Pulmonary artery endothelial cell (primary cell): ENCODE measurements at regions not wholly inside any gene's neighbourhood (a gene's known extent, or its start where the extent isn't known, plus 50 kb on each side); places are given as distances from the start of the nearest gene placed in this dataset.

Source experiments
- DNase-seq: peaks from one replicate; pipeline ENCODE4 v3.0.0-alpha.2; 2011; ENCODE audit warnings: low read depth, low spot score

GRCh38 chr10:16352146-16352545 lies 84.7 kb upstream of the PTER start:
- DNase-seq = no peak

- no peak for DNase-seq
Observed at GRCh38 chr10:16360001-16360400, 76.8 kb upstream of the PTER start.

- no peak for DNase-seq
Observed at GRCh38 chr10:16360425-16360824, 76.4 kb upstream of the PTER start.

GRCh38 chr10:16361086-16361485 lies 75.7 kb upstream of the PTER start:
- DNase-seq = no peak

GRCh38 chr10:16363741-16364140 lies 73.1 kb upstream of the PTER start:
- no peak for DNase-seq

- no peak for DNase-seq
Observed at GRCh38 chr10:16367621-16368292, 69.1 kb upstream of the PTER start.

- no peak for DNase-seq
Observed at GRCh38 chr10:16381083-16381482, 55.7 kb upstream of the PTER start.

- no peak for DNase-seq
Observed at GRCh38 chr10:16384021-16384420, 52.8 kb upstream of the PTER start.

- DNase-seq = no peak
Observed at GRCh38 chr10:16386855-16387254, 50.0 kb upstream of the PTER start.
